ENCODE measurements at regions not wholly inside any gene's neighbourhood (a gene's known extent, or its start where the extent isn't known, plus 50 kb on each side); places are given as distances from the start of the nearest gene placed in this dataset.

DNA sequence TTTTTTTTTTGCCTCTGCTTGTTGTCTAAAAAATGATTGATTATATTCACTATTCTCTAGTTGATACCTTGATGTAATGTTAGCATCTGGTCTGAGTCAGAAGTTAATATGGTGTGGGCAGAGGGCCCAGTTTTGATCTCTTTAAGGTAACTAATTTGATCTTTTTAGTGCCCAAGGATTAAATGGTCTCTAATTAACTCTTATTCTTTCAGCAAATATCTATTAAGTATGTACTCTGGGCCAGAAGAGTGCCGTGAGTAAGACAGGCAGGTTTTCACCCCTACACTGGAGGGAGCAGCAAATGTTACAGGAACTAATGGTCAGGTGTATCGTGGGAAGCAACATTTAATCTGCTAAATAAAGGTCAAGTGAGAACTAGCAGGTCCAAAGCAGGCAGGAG lies 144.6 kb upstream of the COL1A2 start:
- H4K91ac ChIP-seq (ENCODE audit: low read length) = no peak overlapping the region
- H3K9ac ChIP-seq (ENCODE audit: low read length) = no peak overlapping the region
- H2AK5ac ChIP-seq (ENCODE audit: low read length, severe bottlenecking) = no peak overlapping the region
- no peak overlapping the region for H3K4ac ChIP-seq (ENCODE audit: low read depth in 1 of 2, low read length in 2 of 2)
- no peak overlapping the region for H3K4me3 ChIP-seq (ENCODE audit: insufficient read depth in 1 of 2, low read depth in 1 of 2, low read length in 2 of 2)
- no peak overlapping the region for H3K14ac ChIP-seq (ENCODE audit: low read length in 2 of 2)
- no peak overlapping the region for H4K8ac ChIP-seq (ENCODE audit: low read length)
- H2AFZ ChIP-seq (ENCODE audit: low read depth, low read length) = no peak overlapping the region
- no peak overlapping the region for H3K27ac ChIP-seq (ENCODE audit: low read length, poor library complexity, severe bottlenecking)
- H3K9me3 ChIP-seq (ENCODE audit: control insufficient read depth, low read length) = no peaks in the 10 kb centered on the region
- no peak overlapping the region for H2BK120ac ChIP-seq (ENCODE audit: low read depth, low read length)
- no peak overlapping the region for H2BK12ac ChIP-seq (ENCODE audit: low read length in 2 of 2)
- H2BK5ac ChIP-seq (ENCODE audit: low read depth, low read length, poor library complexity, severe bottlenecking) = no peak overlapping the region
- no peak for DNase-seq
- 83% methylated on average over 2 of the region's 2 CpGs for WGBS
- H3K27me3 ChIP-seq (ENCODE audit: control insufficient read depth in 1 of 2, insufficient read depth in 1 of 2, low read length in 2 of 2) = peaks cover 0 to 3% of the 10 kb centered on the region in 2 experiments
- no peaks in the 10 kb centered on the region for H3K4me1 ChIP-seq (ENCODE audit: control insufficient read depth, insufficient read depth, low read depth, low read length)
- no peak overlapping the region for H3K23ac ChIP-seq (ENCODE audit: low read length in 2 of 2)
- H3K79me1 ChIP-seq (replicated peaks; ENCODE audit: low read length, poor library complexity, severe bottlenecking) = no peaks in the 10 kb centered on the region
- no peak overlapping the region for H3K18ac ChIP-seq (ENCODE audit: low read depth in 1 of 2, low read length in 2 of 2)
- no peak overlapping the region for H2BK15ac ChIP-seq (ENCODE audit: low read depth, poor library complexity, severe bottlenecking)
- H3K36me3 ChIP-seq (ENCODE audit: control insufficient read depth in 1 of 2, insufficient read depth in 2 of 2, low read depth in 1 of 2, low read length in 2 of 2) = no peaks in the 10 kb centered on the region
- H3K4me2 ChIP-seq (ENCODE audit: low read length, poor library complexity, severe bottlenecking) = no peak overlapping the region

GRCh38 chr7:94250987-94251386 lies 143.7 kb upstream of the COL1A2 start:
- no peak overlapping the region for H2BK120ac ChIP-seq (ENCODE audit: low read depth, low read length)
- no peak overlapping the region for H2BK15ac ChIP-seq (ENCODE audit: low read depth, poor library complexity, severe bottlenecking)
- H3K27me3 ChIP-seq (ENCODE audit: control insufficient read depth in 1 of 2, insufficient read depth in 1 of 2, low read length in 2 of 2) = peaks cover 0 to 3% of the 10 kb centered on the region in 2 experiments
- no peak overlapping the region for H4K8ac ChIP-seq (ENCODE audit: low read length)
- DNase-seq = no peak
- H2BK12ac ChIP-seq (ENCODE audit: low read length in 2 of 2) = no peak overlapping the region
- H3K9ac ChIP-seq (ENCODE audit: low read length) = no peak overlapping the region
- no peak overlapping the region for H3K23ac ChIP-seq (ENCODE audit: low read length in 2 of 2)
- no peaks in the 10 kb centered on the region for H3K36me3 ChIP-seq (ENCODE audit: control insufficient read depth in 1 of 2, insufficient read depth in 2 of 2, low read depth in 1 of 2, low read length in 2 of 2)
- no peaks in the 10 kb centered on the region for H3K4me1 ChIP-seq (ENCODE audit: control insufficient read depth, insufficient read depth, low read depth, low read length)
- H3K18ac ChIP-seq (ENCODE audit: low read depth in 1 of 2, low read length in 2 of 2) = no peak overlapping the region
- WGBS = 96% methylated on average over 1 of the region's 1 CpG
- no peak overlapping the region for H3K27ac ChIP-seq (ENCODE audit: low read length, poor library complexity, severe bottlenecking)
- no peak overlapping the region for H3K4me2 ChIP-seq (ENCODE audit: low read length, poor library complexity, severe bottlenecking)
- no peaks in the 10 kb centered on the region for H3K9me3 ChIP-seq (ENCODE audit: control insufficient read depth, low read length)
- H4K91ac ChIP-seq (ENCODE audit: low read length) = no peak overlapping the region
- H3K4ac ChIP-seq (ENCODE audit: low read depth in 1 of 2, low read length in 2 of 2) = no peak overlapping the region
- no peak overlapping the region for H3K14ac ChIP-seq (ENCODE audit: low read length in 2 of 2)
- no peak overlapping the region for H2BK5ac ChIP-seq (ENCODE audit: low read depth, low read length, poor library complexity, severe bottlenecking)
- H2AFZ ChIP-seq (ENCODE audit: low read depth, low read length) = no peak overlapping the region
- H2AK5ac ChIP-seq (ENCODE audit: low read length, severe bottlenecking) = no peak overlapping the region
- H3K79me1 ChIP-seq (replicated peaks; ENCODE audit: low read length, poor library complexity, severe bottlenecking) = no peaks in the 10 kb centered on the region
- no peak overlapping the region for H3K4me3 ChIP-seq (ENCODE audit: insufficient read depth in 1 of 2, low read depth in 1 of 2, low read length in 2 of 2)

DNA sequence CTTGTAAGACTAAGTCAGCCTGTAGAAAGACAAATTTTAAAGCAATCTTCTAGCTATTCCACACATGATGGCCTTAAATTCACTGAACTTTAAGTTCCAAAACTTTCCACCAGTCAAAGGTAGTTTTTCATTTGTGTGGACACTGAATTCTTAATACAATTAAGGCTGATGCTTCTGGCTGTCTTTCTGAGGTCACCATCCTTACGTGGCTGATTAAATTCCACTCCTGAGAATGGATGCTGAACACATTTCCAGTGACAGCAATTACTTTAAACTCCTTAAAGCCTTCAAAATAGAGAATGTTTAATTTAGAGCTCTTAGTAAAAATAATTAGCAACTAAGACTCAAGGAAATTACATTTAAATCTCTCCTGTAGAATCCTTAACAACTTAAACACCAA lies 142.6 kb upstream of the COL1A2 start:
- DNase-seq = no peak
- no peak overlapping the region for H3K14ac ChIP-seq (ENCODE audit: low read length in 2 of 2)
- no peak overlapping the region for H4K8ac ChIP-seq (ENCODE audit: low read length)
- H3K4me1 ChIP-seq (ENCODE audit: control insufficient read depth, insufficient read depth, low read depth, low read length) = no peaks in the 10 kb centered on the region
- no peak overlapping the region for H3K4ac ChIP-seq (ENCODE audit: low read depth in 1 of 2, low read length in 2 of 2)
- no peak overlapping the region for H3K27ac ChIP-seq (ENCODE audit: low read length, poor library complexity, severe bottlenecking)
- H2AFZ ChIP-seq (ENCODE audit: low read depth, low read length) = no peak overlapping the region
- no peak overlapping the region for H3K9ac ChIP-seq (ENCODE audit: low read length)
- H3K4me2 ChIP-seq (ENCODE audit: low read length, poor library complexity, severe bottlenecking) = no peak overlapping the region
- H3K23ac ChIP-seq (ENCODE audit: low read length in 2 of 2) = no peak overlapping the region
- no peak overlapping the region for H2AK5ac ChIP-seq (ENCODE audit: low read length, severe bottlenecking)
- no peaks in the 10 kb centered on the region for H3K79me1 ChIP-seq (replicated peaks; ENCODE audit: low read length, poor library complexity, severe bottlenecking)
- H4K91ac ChIP-seq (ENCODE audit: low read length) = no peak overlapping the region
- no CpG with 5 or more reads among the region's 1 CpG for WGBS
- peaks cover 0 to 3% of the 10 kb centered on the region in 2 experiments for H3K27me3 ChIP-seq (ENCODE audit: control insufficient read depth in 1 of 2, insufficient read depth in 1 of 2, low read length in 2 of 2)
- H3K36me3 ChIP-seq (ENCODE audit: control insufficient read depth in 1 of 2, insufficient read depth in 2 of 2, low read depth in 1 of 2, low read length in 2 of 2) = no peaks in the 10 kb centered on the region
- no peak overlapping the region for H2BK5ac ChIP-seq (ENCODE audit: low read depth, low read length, poor library complexity, severe bottlenecking)
- no peak overlapping the region for H3K18ac ChIP-seq (ENCODE audit: low read depth in 1 of 2, low read length in 2 of 2)
- H2BK15ac ChIP-seq (ENCODE audit: low read depth, poor library complexity, severe bottlenecking) = no peak overlapping the region
- H3K4me3 ChIP-seq (ENCODE audit: insufficient read depth in 1 of 2, low read depth in 1 of 2, low read length in 2 of 2) = no peak overlapping the region
- no peaks in the 10 kb centered on the region for H3K9me3 ChIP-seq (ENCODE audit: control insufficient read depth, low read length)
- no peak overlapping the region for H2BK120ac ChIP-seq (ENCODE audit: low read depth, low read length)
- no peak overlapping the region for H2BK12ac ChIP-seq (ENCODE audit: low read length in 2 of 2)

DNA sequence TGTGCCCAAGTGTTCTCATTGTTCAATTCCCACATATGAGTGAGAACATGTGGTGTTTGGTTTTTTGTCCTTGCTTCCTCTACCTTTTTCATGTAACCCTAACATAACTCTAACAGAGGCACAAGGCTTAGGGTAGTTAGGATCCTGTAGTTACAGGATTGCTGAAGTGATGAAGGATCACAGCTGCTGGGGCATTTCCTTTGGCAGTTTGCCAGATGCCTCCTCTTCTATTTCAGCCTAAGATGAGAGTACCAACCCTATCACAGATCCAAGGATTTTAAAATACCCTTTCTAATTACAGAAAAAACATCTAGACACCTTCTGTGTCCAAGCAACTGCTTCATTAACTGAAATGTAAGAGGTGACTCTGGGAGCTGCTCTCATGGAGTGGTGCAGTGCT lies 141.7 kb upstream of the COL1A2 start:
- no peak overlapping the region for H3K18ac ChIP-seq (ENCODE audit: low read depth in 1 of 2, low read length in 2 of 2)
- H3K14ac ChIP-seq (ENCODE audit: low read length in 2 of 2) = no peak overlapping the region
- H2BK15ac ChIP-seq (ENCODE audit: low read depth, poor library complexity, severe bottlenecking) = no peak overlapping the region
- H3K27ac ChIP-seq (ENCODE audit: low read length, poor library complexity, severe bottlenecking) = no peak overlapping the region
- peak; percentile 21 for DNase-seq
- H3K79me1 ChIP-seq (replicated peaks; ENCODE audit: low read length, poor library complexity, severe bottlenecking) = no peaks in the 10 kb centered on the region
- H2AFZ ChIP-seq (ENCODE audit: low read depth, low read length) = no peak overlapping the region
- no peak overlapping the region for H3K4me2 ChIP-seq (ENCODE audit: low read length, poor library complexity, severe bottlenecking)
- no peaks in the 10 kb centered on the region for H3K4me1 ChIP-seq (ENCODE audit: control insufficient read depth, insufficient read depth, low read depth, low read length)
- no peak overlapping the region for H3K23ac ChIP-seq (ENCODE audit: low read length in 2 of 2)
- H3K4ac ChIP-seq (ENCODE audit: low read depth in 1 of 2, low read length in 2 of 2) = no peak overlapping the region
- no peak overlapping the region for H2BK5ac ChIP-seq (ENCODE audit: low read depth, low read length, poor library complexity, severe bottlenecking)
- H3K27me3 ChIP-seq (ENCODE audit: control insufficient read depth in 1 of 2, insufficient read depth in 1 of 2, low read length in 2 of 2) = peaks cover 0 to 3% of the 10 kb centered on the region in 2 experiments
- H3K9ac ChIP-seq (ENCODE audit: low read length) = no peak overlapping the region
- H4K91ac ChIP-seq (ENCODE audit: low read length) = no peak overlapping the region
- H3K9me3 ChIP-seq (ENCODE audit: control insufficient read depth, low read length) = no peaks in the 10 kb centered on the region
- H3K4me3 ChIP-seq (ENCODE audit: insufficient read depth in 1 of 2, low read depth in 1 of 2, low read length in 2 of 2) = no peak overlapping the region
- no peak overlapping the region for H2BK12ac ChIP-seq (ENCODE audit: low read length in 2 of 2)
- no peak overlapping the region for H4K8ac ChIP-seq (ENCODE audit: low read length)
- H2BK120ac ChIP-seq (ENCODE audit: low read depth, low read length) = no peak overlapping the region
- no peaks in the 10 kb centered on the region for H3K36me3 ChIP-seq (ENCODE audit: control insufficient read depth in 1 of 2, insufficient read depth in 2 of 2, low read depth in 1 of 2, low read length in 2 of 2)
- no peak overlapping the region for H2AK5ac ChIP-seq (ENCODE audit: low read length, severe bottlenecking)

Measured in mesenchymal stem cell (in vitro differentiated cells and primary cell).